Naive thymus-derived CD8-positive, alpha-beta T cell (primary cell): ENCODE measurements at regions not wholly inside any gene's neighbourhood (a gene's known extent, or its start where the extent isn't known, plus 50 kb on each side); places are given as distances from the start of the nearest gene placed in this dataset.
"Not testable (repeated sequence)": the region's sequence is repeated elsewhere in the genome, so short reads cannot be mapped to it uniquely, and the experiment has no call there.

ENCODE experiments used
- ATAC-seq, 2 donors: fragments of 150-1000 bp; cut with Tn5 transposase in 1 of 2; sonication (Bioruptor Pico), chemical (Tn5 transposase) in 1 of 2; 1 replicate in 1 of 2; 2 replicates in 1 of 2; pipeline ENCODE4 v1.10.0; 2021; ENCODE audit warnings: mild to moderate bottlenecking in 2 of 2, moderate library complexity in 2 of 2
- POLR2A ChIA-PET: fragments of 350-600 bp; sonication (Branson Sonifier 250); formaldehyde crosslinking; loops from one replicate; lab custom pipeline; 2021; ENCODE audit warnings: antibody characterized with exemption; lab: Charles Lee
- DNase-seq, 10 donors: peaks; one replicate each; pipeline versions ENCODE4 v3.0.0 to v3.0.0-alpha.2; 2020 to 2022
- H3K27ac Mint-ChIP-seq, 10 donors: one replicate each; pipeline ENCODE4 v1.8.0; 2020 to 2022; ENCODE audit warnings: mild to moderate bottlenecking in 10 of 10, mixed read lengths in 10 of 10, moderate library complexity in 4 of 10, inconsistent platforms in 1 of 10
- H3K27me3 Mint-ChIP-seq, 5 donors: one replicate each; pipeline ENCODE4 v1.8.0; 2021 to 2022; ENCODE audit warnings: mixed read lengths in 5 of 5
- H3K36me3 Mint-ChIP-seq, 3 donors: one replicate each; pipeline ENCODE4 v1.8.0; 2020 to 2022; ENCODE audit warnings: mixed read lengths in 3 of 3, mild to moderate bottlenecking in 2 of 3, inconsistent platforms in 1 of 3
- H3K4me1 Mint-ChIP-seq, 4 donors: one replicate each; pipeline ENCODE4 v1.8.0; 2021 to 2022; ENCODE audit warnings: mixed read lengths in 4 of 4
- H3K4me3 Mint-ChIP-seq, 10 donors: one replicate each; pipeline ENCODE4 v1.8.0; 2020 to 2022; ENCODE audit warnings: mild to moderate bottlenecking in 10 of 10, mixed read lengths in 10 of 10, moderate library complexity in 6 of 10, inconsistent platforms in 1 of 10
- H3K9me3 Mint-ChIP-seq, 9 donors: one replicate each; pipeline ENCODE4 v1.8.0; 2020 to 2022; ENCODE audit warnings: mixed read lengths in 9 of 9, mild to moderate bottlenecking in 3 of 9, inconsistent platforms in 1 of 9, moderate library complexity in 1 of 9

DNA sequence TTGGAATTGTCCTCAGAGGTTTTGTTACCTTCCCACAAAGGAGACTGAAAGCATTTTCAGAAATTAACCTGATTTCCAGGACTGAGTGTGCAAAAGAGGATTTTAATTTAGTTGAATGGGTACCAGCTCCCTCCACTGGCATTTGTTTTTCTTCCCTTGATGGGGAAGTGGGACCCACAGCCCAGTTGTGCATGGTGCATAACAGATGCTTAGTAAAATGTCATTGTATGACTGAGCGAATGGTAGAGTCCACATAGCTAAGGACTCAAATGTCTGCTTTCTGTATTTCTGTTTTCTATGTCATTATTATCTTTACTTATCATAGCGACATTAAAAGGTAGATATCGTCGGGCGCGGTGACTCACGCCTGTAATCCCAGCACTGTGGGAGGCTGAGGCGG, 75.5 kb upstream of the RAPH1 start:
- ATAC-seq = no peak
- H3K27ac Mint-ChIP-seq = no peak overlapping the region
- POLR2A ChIA-PET = interaction anchor here (0.7 kb wide), 1 partner anchor 109 kb away, joined by 3 read pairs; no protein-coding TSS in a partner anchor
- no peaks in the 10 kb centered on the region for H3K9me3 Mint-ChIP-seq
- H3K4me3 Mint-ChIP-seq = no peak overlapping the region
- peaks cover 0 to 2% (median 0%) of the 10 kb centered on the region in 5 donors for H3K27me3 Mint-ChIP-seq
- no peaks in the 10 kb centered on the region for H3K4me1 Mint-ChIP-seq
- no peaks in the 10 kb centered on the region for H3K36me3 Mint-ChIP-seq
- no peak for DNase-seq

DNA sequence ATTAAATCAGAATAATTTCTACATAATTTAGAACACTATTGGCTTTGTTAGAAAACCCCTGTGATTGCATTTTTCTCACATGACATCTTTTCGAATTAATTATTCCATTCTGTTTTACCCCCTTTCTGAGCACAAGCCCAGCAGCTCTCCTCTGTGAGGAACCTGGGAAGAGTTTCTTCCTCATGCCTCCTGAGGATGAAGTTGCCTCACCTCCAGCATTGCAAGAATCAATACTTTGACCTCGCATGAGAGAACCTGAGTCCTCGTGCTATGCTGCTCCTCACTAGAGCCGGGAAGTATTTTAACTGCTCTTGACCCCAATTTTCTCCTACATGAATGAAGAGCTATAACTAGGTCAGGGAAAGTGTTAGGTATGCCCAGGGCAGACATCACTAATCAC, 77.1 kb upstream of the RAPH1 start:
- Mint-ChIP-seq H3K27ac (peak overlapping the region in 1 of 10 donors; percentile 12), H3K27me3 (peaks cover 0 to 7% (median 0%) of the 10 kb centered on the region in 5 donors), H3K4me3 (no peak overlapping the region), H3K4me1 (peaks cover 0 to 2% (median 0%) of the 10 kb centered on the region in 4 donors), H3K36me3 (no peaks in the 10 kb centered on the region), H3K9me3 (no peaks in the 10 kb centered on the region)
- no peak for ATAC-seq
- POLR2A ChIA-PET = interaction anchor here (0.6 kb wide), 1 partner anchor 578 kb away, joined by 3 read pairs; no protein-coding TSS in a partner anchor
- no peak for DNase-seq

DNA sequence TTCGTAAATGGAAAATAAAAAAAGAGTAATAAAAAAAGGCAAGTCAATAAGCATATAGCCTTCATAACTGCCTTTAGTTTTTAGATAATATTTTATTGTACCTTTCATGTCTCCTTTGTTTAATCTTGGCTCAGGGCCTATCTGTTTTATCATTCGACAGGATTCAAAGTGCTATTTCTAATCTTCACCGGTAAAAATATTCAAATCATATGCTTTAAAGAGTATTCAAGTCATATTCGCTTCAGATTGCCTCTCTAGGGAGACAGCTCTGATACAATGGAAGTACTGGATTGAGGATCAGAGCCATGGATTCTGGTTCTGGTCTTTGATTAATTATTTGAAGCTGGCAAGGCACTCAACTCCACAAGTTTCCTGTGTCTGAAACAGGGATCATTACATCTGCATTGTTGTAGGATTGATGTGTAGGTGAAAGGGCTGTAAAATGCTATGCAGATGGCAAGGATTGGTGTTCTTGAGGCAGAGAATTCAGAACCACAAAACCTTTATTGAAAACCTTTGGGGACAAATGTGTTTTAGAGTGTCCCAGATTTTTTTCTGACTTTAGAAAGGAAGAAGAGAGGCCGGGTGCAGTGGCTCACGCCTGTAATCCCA, 84.3 kb upstream of the RAPH1 start:
- Mint-ChIP-seq H3K9me3 (peaks cover 0 to 19% (median 0%) of the 10 kb centered on the region in 9 donors), H3K27me3 (peaks cover 0 to 5% (median 0%) of the 10 kb centered on the region in 5 donors), H3K4me1 (peaks cover 4 to 8% (median 6%) of the 10 kb centered on the region in 4 donors), H3K36me3 (no peaks in the 10 kb centered on the region), H3K27ac (peak overlapping the region in 2 of 10 donors; percentile 6 to 23), H3K4me3 (no peak overlapping the region)
- ATAC-seq (no peak), DNase-seq (no peak)
- POLR2A ChIA-PET = no interaction called here

DNA sequence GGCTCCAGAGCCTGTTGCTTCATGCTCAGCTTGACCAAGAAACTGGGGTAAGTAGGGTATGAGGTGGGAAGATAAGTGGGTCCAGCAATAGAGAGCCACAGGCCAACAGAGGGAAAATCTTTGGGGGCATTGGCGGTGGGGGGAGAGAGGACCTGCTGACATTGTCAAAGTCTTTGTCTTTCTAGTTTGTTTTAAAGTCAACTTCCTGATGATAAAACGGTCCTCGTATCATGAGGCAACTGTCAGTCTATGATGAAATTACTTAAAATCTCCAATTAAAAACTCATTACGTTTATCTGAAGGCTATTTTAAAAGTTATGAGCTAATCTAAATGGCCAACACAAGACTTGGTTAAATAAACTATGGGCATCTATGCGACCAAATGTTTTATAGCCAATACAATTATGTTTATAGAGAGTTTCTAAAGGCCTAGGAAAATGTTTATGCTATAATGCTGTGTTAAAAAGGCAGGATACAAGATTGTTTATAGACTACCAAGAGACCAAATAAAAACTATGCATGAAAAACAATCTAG, 84.4 kb upstream of the CD28 start:
- Mint-ChIP-seq H3K27ac (peak overlapping the region in 1 of 10 donors; percentile 21), H3K27me3 (no peaks in the 10 kb centered on the region)

DNA sequence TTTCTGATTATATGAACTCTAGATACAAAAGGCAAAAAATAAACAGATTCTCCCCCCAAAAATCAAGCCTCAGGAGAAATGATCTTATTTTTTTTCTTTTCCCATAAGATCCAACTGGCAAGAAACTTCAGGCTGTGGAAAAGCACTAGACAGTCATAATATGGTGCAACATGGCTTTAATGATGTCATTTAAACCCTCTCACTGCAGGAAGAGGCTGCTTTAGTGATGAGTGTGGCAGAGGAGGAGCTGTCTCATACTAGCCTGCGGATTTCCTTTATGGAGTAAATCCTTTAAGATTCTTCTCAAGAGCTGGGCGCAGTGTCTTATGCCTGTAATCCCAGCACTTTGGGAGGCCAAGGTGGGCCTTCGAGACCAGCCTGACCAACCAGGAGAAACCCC, 83.3 kb upstream of the CD28 start:
- Mint-ChIP-seq H3K36me3 (no peaks in the 10 kb centered on the region), H3K4me1 (peaks cover 4 to 8% (median 6%) of the 10 kb centered on the region in 4 donors), H3K9me3 (peaks cover 0 to 19% (median 0%) of the 10 kb centered on the region in 9 donors), H3K27ac (no peak overlapping the region), H3K4me3 (no peak overlapping the region), H3K27me3 (no peaks in the 10 kb centered on the region)
- POLR2A ChIA-PET = no interaction called here
- DNase-seq (no peak), ATAC-seq (no peak)

More for the DNA sequence above, 84.4 kb upstream of the CD28 start:
- DNase-seq (no peak), ATAC-seq (no peak)
- Mint-ChIP-seq H3K4me3 (no peak overlapping the region), H3K4me1 (peaks cover 4 to 8% (median 6%) of the 10 kb centered on the region in 4 donors), H3K9me3 (peaks cover 0 to 19% (median 0%) of the 10 kb centered on the region in 9 donors), H3K36me3 (no peaks in the 10 kb centered on the region)
- POLR2A ChIA-PET = no interaction called here

DNA sequence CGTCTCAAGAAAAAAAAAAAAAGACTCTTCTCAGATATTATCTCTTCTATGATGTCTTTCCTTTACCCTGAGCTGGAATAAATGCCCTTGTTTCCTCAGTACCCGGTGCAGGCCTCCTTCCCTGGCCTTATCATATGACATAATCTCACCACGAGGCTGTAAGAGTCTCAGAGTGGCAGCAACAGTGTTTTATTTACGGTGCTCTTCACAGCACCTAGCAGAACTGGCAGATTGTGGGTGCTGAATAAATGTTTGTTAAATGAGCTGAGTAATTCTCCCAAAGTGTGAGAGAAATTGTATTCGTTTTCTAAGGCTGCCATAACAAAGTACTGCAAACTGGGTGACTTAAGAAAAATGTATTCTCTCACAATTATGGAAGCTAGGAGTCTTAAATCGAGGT, 82.8 kb upstream of the CD28 start:
- peaks cover 0 to 19% (median 0%) of the 10 kb centered on the region in 9 donors for H3K9me3 Mint-ChIP-seq
- H3K27me3 Mint-ChIP-seq = no peaks in the 10 kb centered on the region
- DNase-seq (no peak), ATAC-seq (peak in 1 of 2 donors; percentile 43)
- H3K4me1 Mint-ChIP-seq = peaks cover 4 to 8% (median 6%) of the 10 kb centered on the region in 4 donors
- H3K27ac Mint-ChIP-seq = peak overlapping the region in 2 of 10 donors; percentile 10 to 19
- POLR2A ChIA-PET = no interaction called here
- H3K36me3 Mint-ChIP-seq = no peaks in the 10 kb centered on the region
- H3K4me3 Mint-ChIP-seq = no peak overlapping the region

DNA sequence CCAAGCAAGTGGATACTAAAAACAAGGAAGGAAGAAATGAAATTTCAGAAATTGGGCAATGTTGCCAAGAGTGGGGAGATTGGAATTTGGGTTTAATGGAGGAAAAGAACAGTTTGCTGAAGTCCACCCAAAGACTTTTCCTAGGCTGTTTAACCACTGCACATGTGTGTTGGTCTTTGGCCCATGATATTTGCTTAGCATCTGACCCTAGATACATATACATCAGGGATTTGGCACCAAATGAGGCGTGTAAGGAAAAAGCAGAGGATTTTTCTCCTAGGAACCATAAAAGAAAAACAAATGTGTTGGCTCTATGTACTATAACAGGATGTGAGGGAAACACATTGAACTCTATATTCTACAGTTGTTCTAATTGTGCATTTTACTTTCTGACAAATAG, 80.7 kb upstream of the CD28 start:
- Mint-ChIP-seq H3K9me3 (peaks cover 0 to 13% (median 0%) of the 10 kb centered on the region in 9 donors), H3K4me3 (no peak overlapping the region), H3K4me1 (peaks cover 4 to 7% (median 6%) of the 10 kb centered on the region in 4 donors), H3K36me3 (no peaks in the 10 kb centered on the region), H3K27me3 (no peaks in the 10 kb centered on the region), H3K27ac (no peak overlapping the region)
- DNase-seq (no peak), ATAC-seq (no peak)
- POLR2A ChIA-PET = interaction anchor here (0.6 kb wide), 1 partner anchor 108 kb away, joined by 4 read pairs; no protein-coding TSS in a partner anchor

DNA sequence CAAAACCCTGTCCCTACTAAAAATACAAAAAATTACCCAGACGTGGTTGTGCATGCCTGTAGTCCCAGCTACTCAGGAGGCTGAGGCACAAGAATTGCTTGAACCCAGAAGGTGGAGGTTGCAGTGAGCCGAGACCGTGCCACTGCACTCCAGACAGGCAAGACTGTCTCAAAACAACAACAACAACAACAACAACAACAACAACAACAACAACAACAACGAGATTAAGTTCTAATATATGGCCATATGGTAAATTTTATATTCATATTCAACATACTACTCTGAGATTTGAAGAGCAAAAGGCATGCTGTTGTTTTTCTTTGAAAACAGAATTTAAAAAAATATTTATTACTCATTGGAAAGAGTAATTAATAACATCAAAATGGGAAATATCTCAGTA, 80.2 kb upstream of the CD28 start:
- not testable (repeated sequence) for H3K27ac Mint-ChIP-seq, H3K4me3 Mint-ChIP-seq, H3K36me3 Mint-ChIP-seq, DNase-seq, H3K9me3 Mint-ChIP-seq, H3K4me1 Mint-ChIP-seq, H3K27me3 Mint-ChIP-seq, ATAC-seq
- POLR2A ChIA-PET = interaction anchor here (1.4 kb wide), 1 partner anchor 8 kb away, joined by 3 read pairs; no protein-coding TSS in a partner anchor

DNA sequence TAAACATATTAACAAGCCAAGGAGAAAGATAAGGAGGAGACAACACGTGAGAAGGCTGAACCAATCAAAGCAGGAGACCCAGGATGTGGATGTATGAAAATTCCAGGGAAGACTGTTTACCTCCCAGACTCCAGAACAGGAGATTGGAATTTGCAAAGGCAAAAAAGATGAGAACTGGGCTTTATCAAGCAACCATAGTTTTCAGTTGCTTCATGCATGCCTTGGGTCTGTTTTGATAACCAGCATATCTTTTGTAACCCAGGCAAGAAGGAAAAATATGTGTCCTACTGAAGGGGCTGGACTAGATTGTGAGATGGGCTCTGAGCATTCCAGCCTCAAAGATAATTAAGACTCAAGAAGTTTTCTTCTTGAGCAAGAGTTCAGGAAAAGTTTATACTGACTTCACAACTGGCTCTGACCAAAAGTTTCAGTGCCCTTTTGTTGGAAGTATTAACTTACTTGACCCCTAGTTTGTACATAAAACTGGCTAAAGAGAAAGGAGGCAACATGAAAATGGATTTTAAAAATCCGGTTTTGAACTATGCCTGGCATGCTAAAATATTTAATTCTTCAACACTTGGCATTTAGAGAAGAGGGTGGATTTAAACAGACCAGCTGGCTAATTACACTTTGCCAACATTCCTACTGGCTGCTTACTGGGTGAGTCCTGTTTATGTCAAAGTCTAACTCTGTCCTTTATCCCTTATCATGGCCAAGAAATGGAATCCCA, 79.3 kb upstream of the CD28 start:
- no peak overlapping the region for H3K4me3 Mint-ChIP-seq
- ATAC-seq = no peak
- H3K9me3 Mint-ChIP-seq = no peaks in the 10 kb centered on the region
- peaks cover 4 to 7% (median 6%) of the 10 kb centered on the region in 4 donors for H3K4me1 Mint-ChIP-seq
- no peak for DNase-seq
- H3K27me3 Mint-ChIP-seq = no peaks in the 10 kb centered on the region
- H3K27ac Mint-ChIP-seq = no peak overlapping the region
- POLR2A ChIA-PET = interaction anchor here (1.4 kb wide), 1 partner anchor 9 kb away, joined by 3 read pairs; no protein-coding TSS in a partner anchor
- H3K36me3 Mint-ChIP-seq = no peaks in the 10 kb centered on the region

DNA sequence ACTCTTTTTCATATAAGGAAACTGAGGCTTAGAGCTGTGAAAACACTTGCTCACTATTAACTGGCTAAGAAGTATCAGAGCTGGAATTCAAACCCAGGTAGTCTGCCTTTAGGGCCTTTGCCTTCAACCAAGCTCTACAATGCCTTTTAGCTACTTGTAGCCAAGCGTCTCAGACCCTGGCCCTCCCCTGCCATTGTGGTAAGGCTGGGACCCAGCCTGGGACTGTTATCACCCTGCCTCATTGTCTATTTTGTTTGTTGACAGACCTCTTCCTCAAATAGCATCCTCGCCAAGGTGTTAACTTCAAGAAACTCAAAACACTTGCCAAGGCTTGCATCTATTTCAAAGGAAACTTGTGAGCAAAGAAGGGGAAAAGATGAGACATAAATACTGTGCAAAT, 76.7 kb upstream of the CD28 start:
- Mint-ChIP-seq H3K9me3 (peaks cover 0 to under 1% (median 0%) of the 10 kb centered on the region in 9 donors), H3K27ac (no peak overlapping the region), H3K4me3 (no peak overlapping the region), H3K4me1 (peaks cover 0 to 2% (median 0%) of the 10 kb centered on the region in 4 donors), H3K27me3 (no peaks in the 10 kb centered on the region), H3K36me3 (no peaks in the 10 kb centered on the region)
- no peak for ATAC-seq
- no peak for DNase-seq
- POLR2A ChIA-PET = no interaction called here

DNA sequence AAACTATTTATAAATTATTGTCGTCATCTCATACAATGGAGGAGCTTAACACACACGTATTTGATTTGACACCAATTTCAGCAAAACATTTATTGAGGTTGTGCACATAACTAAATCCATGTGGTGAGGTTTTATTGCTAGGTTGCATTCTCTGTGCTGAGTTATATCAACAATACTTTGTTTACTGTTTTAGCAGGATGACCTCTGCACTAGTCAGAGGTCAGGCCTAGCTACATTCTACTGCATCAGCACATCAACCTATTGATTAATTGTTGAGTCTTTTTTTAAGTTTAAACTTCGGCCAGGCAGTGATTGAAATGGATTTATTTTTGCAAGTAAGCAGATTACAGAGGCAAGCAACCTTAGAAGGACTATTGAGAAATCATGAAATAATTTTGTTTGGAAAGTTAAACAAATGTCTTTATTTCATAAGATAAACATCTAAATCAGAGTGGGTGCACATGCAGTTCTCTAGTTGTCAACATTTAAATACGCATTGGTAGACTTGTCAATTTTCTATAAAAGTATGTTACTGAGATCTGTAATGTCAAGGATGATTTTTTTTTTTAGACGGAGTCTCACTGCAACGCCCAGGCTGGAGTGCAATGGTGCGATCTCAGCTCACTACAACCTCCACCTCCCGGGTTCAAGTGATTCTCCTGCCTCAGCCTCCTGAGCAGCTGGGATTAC, 75.2 kb upstream of the CD28 start:
- ATAC-seq (no peak), DNase-seq (no peak)
- no peaks in the 10 kb centered on the region for H3K27me3 Mint-ChIP-seq
- POLR2A ChIA-PET = no interaction called here
- no peak overlapping the region for H3K27ac Mint-ChIP-seq
- H3K4me3 Mint-ChIP-seq = no peak overlapping the region
- H3K9me3 Mint-ChIP-seq = peaks cover 0 to 2% (median 0%) of the 10 kb centered on the region in 9 donors
- H3K36me3 Mint-ChIP-seq = no peaks in the 10 kb centered on the region
- H3K4me1 Mint-ChIP-seq = no peaks in the 10 kb centered on the region
